CD4-positive, alpha-beta T cell (primary cell): ENCODE measurements at regions not wholly inside any gene's neighbourhood (a gene's known extent, or its start where the extent isn't known, plus 50 kb on each side); places are given as distances from the start of the nearest gene placed in this dataset.

Source experiments
- ATAC-seq: fragments of 200-7000 bp; cut with Tn5 transposase; one replicate; pipeline ENCODE4 v1.10.0; 2022; ENCODE audit warnings: mild to moderate bottlenecking; ENCODE audit not compliant: poor library complexity
- CTCF ChIA-PET: fragments of 350-600 bp; sonication (Branson Sonifier 250); formaldehyde crosslinking; loops from one replicate; lab custom pipeline; 2021; ENCODE audit warnings: antibody characterized with exemption, inconsistent platforms; lab: Charles Lee
- POLR2A ChIA-PET: fragments of 350-600 bp; sonication (Branson Sonifier 250); formaldehyde crosslinking; loops from one replicate; lab custom pipeline; 2021; ENCODE audit warnings: antibody characterized with exemption, inconsistent platforms; lab: Charles Lee
- DNase-seq, 14 experiments: peaks; one replicate each; pipeline ENCODE4 v3.0.0-alpha.2; 2013 to 2020; ENCODE audit warnings: mixed read lengths in 2 of 14
- H3K27ac ChIP-seq, 2 donors: one replicate each; pipeline versions ENCODE4 v1.5.1 to v1.7.0; 2013; ENCODE audit warnings: low read length in 2 of 2, low read depth in 1 of 2, mild to moderate bottlenecking in 1 of 2
- H3K27me3 ChIP-seq, 2 experiments: 1 replicate in 1 of 2; 2 replicates in 1 of 2; pipeline versions ENCODE4 v1.6.1 to v1.7.0; 2013; ENCODE audit warnings: low read length in 2 of 2, control low read depth in 1 of 2, mild to moderate bottlenecking in 1 of 2, moderate library complexity in 1 of 2; ENCODE audit not compliant: insufficient read depth in 2 of 2, control insufficient read depth in 1 of 2
- H3K36me3 ChIP-seq: one replicate; pipeline ENCODE4 v1.6.1; 2013; ENCODE audit warnings: low read length, control low read depth; ENCODE audit not compliant: insufficient read depth
- H3K4me1 ChIP-seq: one replicate; pipeline ENCODE4 v1.6.1; 2013; ENCODE audit warnings: low read length, control low read depth; ENCODE audit not compliant: insufficient read depth
- H3K4me3 ChIP-seq: one replicate; pipeline ENCODE4 v1.5.1; 2013; ENCODE audit warnings: mild to moderate bottlenecking, low read length, moderate library complexity
- H3K9me3 ChIP-seq, 2 experiments: 1 replicate in 1 of 2; 2 replicates in 1 of 2; pipeline versions ENCODE4 v1.6.1 to v1.7.0; 2013; ENCODE audit warnings: low read length in 2 of 2, mild to moderate bottlenecking in 2 of 2, control low read depth in 1 of 2, moderate library complexity in 1 of 2; ENCODE audit not compliant: control insufficient read depth in 1 of 2, insufficient read depth in 1 of 2
- H3K27ac Mint-ChIP-seq: one replicate; pipeline ENCODE4 v1.8.0; 2020; ENCODE audit warnings: mixed read lengths
- H3K27me3 Mint-ChIP-seq: one replicate; pipeline ENCODE4 v1.8.0; 2021; ENCODE audit warnings: mixed read lengths
- H3K36me3 Mint-ChIP-seq: one replicate; pipeline ENCODE4 v1.8.0; 2021; ENCODE audit warnings: low read depth, mixed read lengths
- H3K4me1 Mint-ChIP-seq: one replicate; pipeline ENCODE4 v1.8.0; 2021; ENCODE audit warnings: low read depth, mixed read lengths
- H3K4me3 Mint-ChIP-seq: one replicate; pipeline ENCODE4 v1.8.0; 2020; ENCODE audit warnings: mild to moderate bottlenecking, mixed read lengths
- H3K9me3 Mint-ChIP-seq: one replicate; pipeline ENCODE4 v1.8.0; 2020; ENCODE audit warnings: mixed read lengths
- intact Hi-C, 2 experiments: fragments of 100-400 bp; cut with DNase I in 1 of 2; cut with micrococcal nuclease in 1 of 2; formaldehyde crosslinking; loops; one replicate each; pipeline versions ENCODE4 v1.15.1 to v1.9.0; 2023 to 2025; cut with DNase I, micrococcal nuclease
- TF ChIP-seq, protein P1 (sequence below): fragments of 200-600 bp; IDR thresholded peaks from one replicate; pipeline ENCODE4 v1.8.0; 2022; ENCODE audit warnings: antibody characterized with exemption, mild to moderate bottlenecking

DNA sequence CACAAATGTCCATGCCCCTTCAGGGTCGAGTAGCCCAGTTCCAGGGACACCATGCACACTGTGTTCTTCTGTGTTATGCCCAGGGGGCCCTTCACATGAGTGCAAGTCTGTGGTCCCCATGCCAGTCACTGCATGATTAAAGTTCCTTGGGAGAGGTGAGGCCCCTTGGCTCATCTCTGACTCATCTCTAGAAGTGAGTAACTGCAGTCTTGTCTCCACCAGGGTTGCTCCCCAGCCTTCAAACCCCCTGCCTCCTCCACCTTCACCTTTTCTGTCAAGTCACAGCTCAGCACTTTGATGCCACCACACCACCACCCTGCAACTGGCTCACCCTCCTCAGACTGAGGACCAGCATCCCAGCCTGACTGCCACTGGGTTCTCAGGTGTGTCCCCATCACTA lies 161.7 kb downstream of the UNC5CL start:
- Mint-ChIP-seq H3K9me3 (no peaks in the 10 kb centered on the region), H3K27me3 (peaks cover 33% of the 10 kb centered on the region), H3K4me3 (no peak overlapping the region), H3K4me1 (no peaks in the 10 kb centered on the region), H3K27ac (no peak overlapping the region), H3K36me3 (no peaks in the 10 kb centered on the region)
- Histone ChIP-seq H3K27me3 (peaks cover 4 to 12% of the 10 kb centered on the region in 2 experiments), H3K27ac (no peak overlapping the region), H3K9me3 (peaks cover 4 to 9% of the 10 kb centered on the region in 2 experiments), H3K4me3 (no peak overlapping the region), H3K4me1 (no peaks in the 10 kb centered on the region), H3K36me3 (no peaks in the 10 kb centered on the region)
- TF ChIP-seq, protein P1, sequence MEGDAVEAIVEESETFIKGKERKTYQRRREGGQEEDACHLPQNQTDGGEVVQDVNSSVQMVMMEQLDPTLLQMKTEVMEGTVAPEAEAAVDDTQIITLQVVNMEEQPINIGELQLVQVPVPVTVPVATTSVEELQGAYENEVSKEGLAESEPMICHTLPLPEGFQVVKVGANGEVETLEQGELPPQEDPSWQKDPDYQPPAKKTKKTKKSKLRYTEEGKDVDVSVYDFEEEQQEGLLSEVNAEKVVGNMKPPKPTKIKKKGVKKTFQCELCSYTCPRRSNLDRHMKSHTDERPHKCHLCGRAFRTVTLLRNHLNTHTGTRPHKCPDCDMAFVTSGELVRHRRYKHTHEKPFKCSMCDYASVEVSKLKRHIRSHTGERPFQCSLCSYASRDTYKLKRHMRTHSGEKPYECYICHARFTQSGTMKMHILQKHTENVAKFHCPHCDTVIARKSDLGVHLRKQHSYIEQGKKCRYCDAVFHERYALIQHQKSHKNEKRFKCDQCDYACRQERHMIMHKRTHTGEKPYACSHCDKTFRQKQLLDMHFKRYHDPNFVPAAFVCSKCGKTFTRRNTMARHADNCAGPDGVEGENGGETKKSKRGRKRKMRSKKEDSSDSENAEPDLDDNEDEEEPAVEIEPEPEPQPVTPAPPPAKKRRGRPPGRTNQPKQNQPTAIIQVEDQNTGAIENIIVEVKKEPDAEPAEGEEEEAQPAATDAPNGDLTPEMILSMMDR = no peak
- ChIA-PET POLR2A (no interaction called here), CTCF (no interaction called here)
- DNase-seq = no peak
- intact Hi-C loops = no loop called here
- no peak for ATAC-seq

DNA sequence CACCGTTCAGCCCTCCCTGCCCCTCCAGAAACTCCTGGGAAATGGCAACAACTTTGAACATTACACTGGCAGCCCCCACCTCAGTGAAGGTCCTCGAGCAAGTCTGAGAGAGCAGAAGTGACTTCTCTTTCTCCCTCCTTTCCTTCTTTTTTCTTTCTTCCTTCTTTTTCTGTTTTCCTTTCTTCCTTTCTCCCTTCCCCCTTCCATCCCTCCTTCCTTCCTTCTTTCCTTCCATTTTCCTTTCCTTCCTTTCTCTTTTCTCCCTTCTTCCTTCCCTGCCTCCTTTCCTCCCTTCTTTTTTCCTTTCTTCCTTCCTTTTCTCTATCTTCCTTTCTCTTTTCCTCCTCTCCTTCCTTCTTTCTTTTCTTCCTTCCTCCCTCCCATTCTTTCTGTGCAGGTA lies 162.7 kb downstream of the UNC5CL start:
- DNase-seq (no peak), ATAC-seq (no peak)
- Histone ChIP-seq H3K27ac (no peak overlapping the region), H3K4me1 (no peaks in the 10 kb centered on the region), H3K9me3 (peaks cover 4 to 9% of the 10 kb centered on the region in 2 experiments), H3K4me3 (no peak overlapping the region), H3K27me3 (peaks cover 4 to 12% of the 10 kb centered on the region in 2 experiments), H3K36me3 (no peaks in the 10 kb centered on the region)
- Mint-ChIP-seq H3K4me3 (no peak overlapping the region), H3K27ac (no peak overlapping the region), H3K27me3 (peaks cover 33% of the 10 kb centered on the region), H3K9me3 (no peaks in the 10 kb centered on the region), H3K36me3 (no peaks in the 10 kb centered on the region), H3K4me1 (no peaks in the 10 kb centered on the region)
- intact Hi-C loops = no loop called here
- ChIA-PET POLR2A (no interaction called here), CTCF (no interaction called here)
- TF ChIP-seq, protein P1 = no peak

DNA sequence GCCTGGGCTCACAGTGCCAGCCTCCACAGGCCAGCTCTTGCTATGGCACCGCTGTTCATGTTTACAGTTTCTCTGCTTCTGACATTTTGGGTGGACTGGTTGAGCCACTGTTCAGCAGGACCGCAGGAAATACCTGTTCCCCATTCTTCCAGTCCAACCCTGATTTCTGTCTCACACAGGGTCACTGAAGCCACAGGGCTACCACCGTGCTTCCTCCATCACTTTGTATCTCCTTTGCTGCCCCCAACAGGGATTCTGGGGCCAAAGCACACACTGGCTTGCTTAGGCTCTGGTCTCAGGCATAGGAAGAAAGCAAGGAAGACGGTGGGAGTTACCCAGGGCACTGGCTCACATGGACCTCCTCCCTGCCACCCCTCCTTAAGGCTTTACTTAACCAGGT lies 164.5 kb downstream of the UNC5CL start:
- Mint-ChIP-seq H3K9me3 (no peaks in the 10 kb centered on the region), H3K4me1 (no peaks in the 10 kb centered on the region), H3K27me3 (peaks cover 33% of the 10 kb centered on the region), H3K36me3 (no peaks in the 10 kb centered on the region), H3K27ac (no peak overlapping the region), H3K4me3 (no peak overlapping the region)
- CTCF ChIA-PET = no interaction called here
- Histone ChIP-seq H3K36me3 (no peaks in the 10 kb centered on the region), H3K27ac (no peak overlapping the region), H3K27me3 (peaks cover 4 to 8% of the 10 kb centered on the region in 2 experiments), H3K9me3 (peaks cover 4 to 9% of the 10 kb centered on the region in 2 experiments), H3K4me1 (no peaks in the 10 kb centered on the region), H3K4me3 (no peak overlapping the region)
- POLR2A ChIA-PET = no interaction called here
- TF ChIP-seq, protein P1 = no peak
- intact Hi-C loops = no loop called here
- no peak for DNase-seq
- ATAC-seq = no peak
